Spleen (tissue), 11 donors: ENCODE measurements at regions not wholly inside any gene's neighbourhood (a gene's known extent, or its start where the extent isn't known, plus 50 kb on each side); places are given as distances from the start of the nearest gene placed in this dataset.

Experiments used
- DNase-seq: peaks from one replicate; pipeline ENCODE4 v3.0.0-alpha.2; 2020
- H3K27ac ChIP-seq, 8 donors: fragments of 200-600 bp; sonication (generic) in 7 of 8; 1 replicate in 4 of 8; 2 replicates in 4 of 8; pipeline versions ENCODE4 v1.5.0 to v1.8.0; 2016 to 2021; ENCODE audit warnings: inconsistent platforms in 4 of 8, mild to moderate bottlenecking in 4 of 8, moderate library complexity in 1 of 8
- H3K27me3 ChIP-seq, 7 donors: fragments of 200-600 bp; sonication (generic) in 6 of 7; replicated peaks in 1 of 7; 1 replicate in 4 of 7; 2 replicates in 3 of 7; pipeline versions ENCODE4 v1.5.0 to v1.8.0; 2016 to 2021; ENCODE audit warnings: inconsistent platforms in 3 of 7, mild to moderate bottlenecking in 1 of 7
- H3K36me3 ChIP-seq, 6 donors: fragments of 200-600 bp; sonication (generic) in 5 of 6; 1 replicate in 4 of 6; 2 replicates in 2 of 6; pipeline versions ENCODE4 v1.5.0 to v1.8.0; 2016 to 2021; ENCODE audit warnings: inconsistent platforms in 2 of 6
- H3K4me1 ChIP-seq, 6 donors: fragments of 200-600 bp; sonication (generic) in 5 of 6; 1 replicate in 3 of 6; 2 replicates in 3 of 6; pipeline versions ENCODE4 v1.5.0 to v1.8.0; 2016 to 2021; ENCODE audit warnings: inconsistent platforms in 3 of 6
- H3K4me3 ChIP-seq, 8 donors: fragments of 200-600 bp; sonication (generic) in 7 of 8; 1 replicate in 4 of 8; 2 replicates in 4 of 8; pipeline versions ENCODE4 v1.5.0 to v1.8.0; 2016 to 2021; ENCODE audit warnings: inconsistent platforms in 4 of 8, mild to moderate bottlenecking in 4 of 8, moderate library complexity in 2 of 8
- H3K9me3 ChIP-seq, 8 donors: fragments of 200-600 bp; sonication (generic) in 7 of 8; 1 replicate in 4 of 8; 2 replicates in 4 of 8; pipeline versions ENCODE4 v1.5.0 to v1.8.0; 2016 to 2021; ENCODE audit warnings: inconsistent platforms in 4 of 8
- CTCF ChIP-seq, 11 experiments: fragments of 200-600 bp in 7 of 11; fragments of 450-650 bp in 4 of 11; sonication (generic) in 4 of 11; IDR thresholded peaks in 8 of 11; conservative IDR thresholded peaks in 3 of 11; 1 replicate in 7 of 11; 2 replicates in 4 of 11; pipeline versions ENCODE4 v1.4.0 to v1.8.0; 2016 to 2021; ENCODE audit warnings: antibody characterized with exemption in 11 of 11, inconsistent platforms in 4 of 11, mild to moderate bottlenecking in 1 of 11
- POLR2A ChIP-seq, 3 donors: fragments of 450-650 bp; IDR thresholded peaks; one replicate each; pipeline ENCODE4 v1.5.1; 2017; ENCODE audit warnings: antibody characterized with exemption in 3 of 3, mild to moderate bottlenecking in 1 of 3
- POLR2AphosphoS5 ChIP-seq, 3 donors: sonication (generic); formaldehyde crosslinking; IDR thresholded peaks; one replicate each; pipeline ENCODE4 v1.5.1; 2017; ENCODE audit warnings: antibody characterized with exemption in 3 of 3
- WGBS, 5 donors: extraction: QIAGEN DNeasy Blood & Tissue Kit in 3 of 5; methylation state at CpG; one replicate each; pipeline versions ENCODE4 v1.1.5 to v1.1.7; 2013 to 2018; 5-methylcytosine and 5-hydroxymethylcytosine counted together
- intact Hi-C: fragments of 100-400 bp; cut with DNase I; formaldehyde crosslinking; loops from one replicate; pipeline ENCODE4 v1.15.0; 2023; ENCODE audit warnings: low total_unique reads
- donor health status: healthy with polysubstance abuse.
- donor health status: DM: no; HTN: no; CAD: no; lungs with moderate emphysema.
- donor health status: DM: no; HTN: no; CAD: no.
- donor health status: Bipolar disorder and iron deficiency.
- donor health status: healthy.
- donor health status: DM: no; HTN: no; CAD: no.
- donor health status: DM: yes; HTN: yes; CAD: no.

- intact Hi-C loops = loop anchor here (10.0 kb wide), 3 partner anchors 626 to 896 kb away; no protein-coding TSS in a partner anchor
- WGBS, 5 donors = 39 to 59% (median 55%) methylated on average over 1 of the region's 1 CpG
- no peak for TF ChIP-seq POLR2AphosphoS5 (IDR thresholded peaks at IDR 0.05)
- TF ChIP-seq CTCF (IDR thresholded peaks at IDR 0.05 in 8 of 11, conservative IDR thresholded peaks at IDR 0.05 in 3 of 11) = no peak
- TF ChIP-seq POLR2A (IDR thresholded peaks at IDR 0.05) = no peak
- Histone ChIP-seq H3K4me1 (no peaks in the 10 kb centered on the region), H3K27me3 (no peaks in the 10 kb centered on the region), H3K4me3 (no peak overlapping the region), H3K9me3 (no peaks in the 10 kb centered on the region), H3K27ac (no peak overlapping the region), H3K36me3 (no peaks in the 10 kb centered on the region)
- DNase-seq = no peak
These were observed 339.9 kb upstream of the KIRREL3 start for GRCh38 chr11:127340438-127340837.

- Histone ChIP-seq H3K4me1 (no peaks in the 10 kb centered on the region), H3K27ac (no peak overlapping the region), H3K4me3 (no peak overlapping the region), H3K27me3 (no peaks in the 10 kb centered on the region), H3K9me3 (peaks cover 0 to 2% (median 0%) of the 10 kb centered on the region in 8 donors), H3K36me3 (no peaks in the 10 kb centered on the region)
- DNase-seq = no peak
- TF ChIP-seq POLR2AphosphoS5 (IDR thresholded peaks at IDR 0.05) (no peak), POLR2A (IDR thresholded peaks at IDR 0.05) (no peak), CTCF (IDR thresholded peaks at IDR 0.05 in 8 of 11, conservative IDR thresholded peaks at IDR 0.05 in 3 of 11) (no peak)
- WGBS, 5 donors = 86 to 100% (median 94%) methylated on average over 1 of the region's 1 CpG
- intact Hi-C loops = no loop called here
These were observed 338.8 kb upstream of the KIRREL3 start for GRCh38 chr11:127339376-127339775.

GRCh38 chr11:127338380-127339259, 338.1 kb upstream of the KIRREL3 start:
- TF ChIP-seq POLR2A (IDR thresholded peaks at IDR 0.05) (no peak), POLR2AphosphoS5 (IDR thresholded peaks at IDR 0.05) (no peak)
- Histone ChIP-seq H3K36me3 (no peaks in the 10 kb centered on the region), H3K4me1 (no peaks in the 10 kb centered on the region), H3K27ac (no peak overlapping the region), H3K27me3 (no peaks in the 10 kb centered on the region), H3K4me3 (no peak overlapping the region), H3K9me3 (peaks cover 0 to 10% (median under 1%) of the 10 kb centered on the region in 8 donors)
- DNase-seq = no peak
- WGBS, 5 donors = 71 to 81% (median 80%) methylated on average over 6 of the region's 6 CpGs
- intact Hi-C loops = no loop called here

- peaks cover 0 to 25% (median 12%) of the 10 kb centered on the region in 8 donors for H3K9me3 ChIP-seq
- TF ChIP-seq POLR2AphosphoS5 (IDR thresholded peaks at IDR 0.05) (no peak), CTCF (IDR thresholded peaks at IDR 0.05 in 8 of 11, conservative IDR thresholded peaks at IDR 0.05 in 3 of 11) (no peak), POLR2A (IDR thresholded peaks at IDR 0.05) (no peak)
- no peaks in the 10 kb centered on the region for H3K36me3 ChIP-seq
- no peak overlapping the region for H3K27ac ChIP-seq
- 57 to 79% (median 74%) methylated on average over 1 of the region's 1 CpG for WGBS, 5 donors
- no peak for DNase-seq
- H3K27me3 ChIP-seq = no peaks in the 10 kb centered on the region
- intact Hi-C loops = no loop called here
- H3K4me3 ChIP-seq = no peak overlapping the region
- H3K4me1 ChIP-seq = no peaks in the 10 kb centered on the region
These were observed 333.9 kb upstream of the KIRREL3 start for GRCh38 chr11:127334466-127334865.
